ENCODE measurements at regions not wholly inside any gene's neighbourhood (a gene's known extent, or its start where the extent isn't known, plus 50 kb on each side); places are given as distances from the start of the nearest gene placed in this dataset.

DNA sequence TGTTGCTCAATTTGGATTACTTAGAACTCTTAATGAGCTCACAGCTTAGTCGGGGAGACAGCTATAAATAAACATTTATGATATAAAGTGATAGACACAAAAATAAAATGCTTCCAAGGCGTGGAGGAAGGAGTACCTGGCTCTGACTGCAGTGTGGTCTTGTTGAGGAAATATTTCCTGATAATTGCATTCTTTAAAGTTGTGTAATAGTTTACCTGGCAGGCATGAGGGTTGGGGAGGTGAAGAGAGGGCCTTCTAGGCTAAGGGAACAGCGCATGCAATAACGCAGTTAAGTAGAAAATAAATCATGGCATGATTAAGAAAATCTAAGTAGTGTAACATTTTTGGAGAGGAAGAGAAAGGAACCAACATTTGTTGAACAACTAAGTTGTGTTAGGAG lies 260.5 kb upstream of the ATP2B1 start:
- H3K9me3 Mint-ChIP-seq = no peaks in the 10 kb centered on the region
- TF ChIP-seq, protein P1, sequence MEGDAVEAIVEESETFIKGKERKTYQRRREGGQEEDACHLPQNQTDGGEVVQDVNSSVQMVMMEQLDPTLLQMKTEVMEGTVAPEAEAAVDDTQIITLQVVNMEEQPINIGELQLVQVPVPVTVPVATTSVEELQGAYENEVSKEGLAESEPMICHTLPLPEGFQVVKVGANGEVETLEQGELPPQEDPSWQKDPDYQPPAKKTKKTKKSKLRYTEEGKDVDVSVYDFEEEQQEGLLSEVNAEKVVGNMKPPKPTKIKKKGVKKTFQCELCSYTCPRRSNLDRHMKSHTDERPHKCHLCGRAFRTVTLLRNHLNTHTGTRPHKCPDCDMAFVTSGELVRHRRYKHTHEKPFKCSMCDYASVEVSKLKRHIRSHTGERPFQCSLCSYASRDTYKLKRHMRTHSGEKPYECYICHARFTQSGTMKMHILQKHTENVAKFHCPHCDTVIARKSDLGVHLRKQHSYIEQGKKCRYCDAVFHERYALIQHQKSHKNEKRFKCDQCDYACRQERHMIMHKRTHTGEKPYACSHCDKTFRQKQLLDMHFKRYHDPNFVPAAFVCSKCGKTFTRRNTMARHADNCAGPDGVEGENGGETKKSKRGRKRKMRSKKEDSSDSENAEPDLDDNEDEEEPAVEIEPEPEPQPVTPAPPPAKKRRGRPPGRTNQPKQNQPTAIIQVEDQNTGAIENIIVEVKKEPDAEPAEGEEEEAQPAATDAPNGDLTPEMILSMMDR (IDR thresholded peaks at IDR 0.05; ENCODE audit: unreplicated experiment) = no peak
- H3K4me1 Mint-ChIP-seq = peaks cover 32% of the 10 kb centered on the region
- peak overlapping the region; percentile 12 for H3K27ac Mint-ChIP-seq
- no peaks in the 10 kb centered on the region for H3K36me3 Mint-ChIP-seq
- no peak overlapping the region for H3K4me3 Mint-ChIP-seq
- no peak for DNase-seq (ENCODE audit: low spot score in 2 of 2, unreplicated experiment in 2 of 2)
- H3K27me3 Mint-ChIP-seq (ENCODE audit: low read depth) = no peaks in the 10 kb centered on the region

DNA sequence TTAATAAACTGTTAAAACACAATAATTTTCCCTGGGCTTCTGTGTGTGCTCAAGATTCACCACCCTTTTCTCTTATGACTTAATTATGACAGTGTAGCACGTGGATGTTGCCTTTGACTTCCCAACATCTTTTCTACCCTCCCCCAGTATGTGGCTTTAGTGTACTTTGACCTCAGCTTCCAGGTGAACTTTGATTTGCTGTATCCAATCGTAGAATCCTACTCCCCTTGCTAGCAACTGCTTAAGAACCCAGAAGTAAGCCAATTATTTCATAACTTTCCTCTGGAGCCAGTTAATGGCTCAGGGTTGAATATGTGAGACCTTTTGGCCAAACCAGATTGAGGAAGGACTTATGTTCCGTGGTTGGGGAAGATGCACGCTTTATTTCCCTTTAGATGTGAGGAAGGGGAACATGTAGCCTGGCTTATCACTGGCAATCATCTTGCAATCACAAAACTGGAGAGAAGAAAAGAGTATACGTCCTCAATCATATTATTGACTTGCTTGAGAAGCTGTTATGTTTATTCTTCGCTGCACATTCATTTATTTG lies 259.6 kb upstream of the ATP2B1 start:
- no peak overlapping the region for H3K4me3 Mint-ChIP-seq
- DNase-seq (ENCODE audit: low spot score in 2 of 2, unreplicated experiment in 2 of 2) = no peak

DNA sequence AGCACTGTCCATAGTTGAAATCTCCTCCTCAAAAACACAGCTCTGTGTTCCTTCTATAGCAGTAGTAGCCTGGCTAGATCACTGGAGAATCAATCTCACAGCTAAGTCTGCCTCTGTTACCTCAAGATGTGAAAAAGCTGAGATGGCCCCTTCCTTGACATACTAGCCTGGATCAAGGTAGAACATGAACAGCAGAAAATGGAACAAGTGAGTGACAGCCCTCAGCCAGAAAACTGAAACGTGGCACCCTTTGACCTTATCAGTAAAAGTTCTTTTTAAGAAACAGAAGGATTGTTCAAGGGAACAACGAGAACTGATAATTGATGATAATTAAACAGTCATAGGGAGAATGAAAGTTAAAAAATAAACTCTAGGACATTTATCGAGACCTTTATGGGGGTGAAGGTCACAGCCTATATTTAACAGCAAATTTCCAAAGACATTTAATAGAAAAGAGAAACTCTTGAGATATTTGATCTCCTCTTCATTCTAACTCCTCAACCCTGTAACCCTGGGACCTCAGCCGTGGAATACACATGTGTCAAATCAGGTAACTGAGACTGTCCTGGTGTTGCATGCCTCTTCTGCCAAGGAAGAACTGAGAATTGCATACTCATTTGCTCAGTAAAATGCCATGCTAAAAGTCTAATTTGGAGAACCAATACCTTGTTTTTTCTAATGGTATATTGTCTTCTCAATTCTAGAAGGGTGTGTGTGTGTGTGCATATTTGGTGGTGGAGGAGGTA lies 258.0 kb upstream of the ATP2B1 start:
- H3K4me1 Mint-ChIP-seq = peaks cover 32% of the 10 kb centered on the region
- DNase-seq (ENCODE audit: low spot score in 2 of 2, unreplicated experiment in 2 of 2) = no peak
- TF ChIP-seq, protein P1 (IDR thresholded peaks at IDR 0.05; ENCODE audit: unreplicated experiment) = no peak
- no peak overlapping the region for H3K4me3 Mint-ChIP-seq
- no peaks in the 10 kb centered on the region for H3K27me3 Mint-ChIP-seq (ENCODE audit: low read depth)
- H3K36me3 Mint-ChIP-seq = no peaks in the 10 kb centered on the region
- H3K9me3 Mint-ChIP-seq = peaks cover 4% of the 10 kb centered on the region
- H3K27ac Mint-ChIP-seq = no peak overlapping the region

More for the DNA sequence above, 259.6 kb upstream of the ATP2B1 start:
- Mint-ChIP-seq H3K27ac (no peak overlapping the region), H3K36me3 (no peaks in the 10 kb centered on the region), H3K4me1 (peaks cover 33% of the 10 kb centered on the region), H3K27me3 (ENCODE audit: low read depth) (no peaks in the 10 kb centered on the region), H3K9me3 (no peaks in the 10 kb centered on the region)
- TF ChIP-seq, protein P1 (IDR thresholded peaks at IDR 0.05; ENCODE audit: unreplicated experiment) = no peak

DNA sequence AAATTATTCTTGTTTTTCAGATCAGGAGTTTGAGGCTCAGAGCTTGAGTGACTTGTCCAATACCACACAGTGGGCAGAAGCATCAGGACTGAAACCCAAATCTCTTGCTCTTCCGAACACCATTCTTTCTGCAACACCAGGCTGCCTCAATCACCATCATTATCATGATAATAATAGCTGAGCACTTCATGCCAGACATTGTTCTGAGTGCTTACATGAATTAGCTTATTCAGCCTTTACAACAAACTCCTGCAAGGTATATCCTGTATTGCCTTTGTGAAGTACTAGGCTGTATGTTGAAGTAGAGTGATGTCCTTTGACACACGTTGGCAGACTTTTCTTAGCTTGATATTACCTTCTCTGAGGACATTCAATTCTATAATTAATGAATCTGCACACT lies 257.4 kb upstream of the ATP2B1 start:
- H3K4me1 Mint-ChIP-seq = peaks cover 26% of the 10 kb centered on the region

DNA sequence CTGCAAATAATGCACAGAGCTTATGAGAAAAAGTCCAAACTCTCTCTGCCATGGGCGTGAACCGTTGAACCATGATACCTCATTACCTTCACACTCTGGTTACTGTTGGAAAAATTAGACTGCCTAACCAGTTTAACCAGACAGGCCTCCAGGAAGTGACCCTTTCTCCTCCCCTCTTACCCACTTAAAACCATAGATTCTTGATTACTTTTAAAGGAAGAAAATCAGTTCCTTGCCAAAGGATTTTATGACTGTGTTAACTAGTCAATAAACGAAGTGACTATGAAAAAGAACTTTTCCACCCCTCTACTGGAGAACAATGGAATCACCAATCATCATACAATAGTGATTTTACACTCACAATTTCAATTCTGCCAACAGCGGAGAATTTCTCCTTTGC lies 254.0 kb upstream of the ATP2B1 start:
- no peak overlapping the region for H3K27ac Mint-ChIP-seq
- no peak for DNase-seq (ENCODE audit: low spot score in 2 of 2, unreplicated experiment in 2 of 2)
- H3K27me3 Mint-ChIP-seq (ENCODE audit: low read depth) = no peaks in the 10 kb centered on the region
- no peaks in the 10 kb centered on the region for H3K36me3 Mint-ChIP-seq
- H3K4me1 Mint-ChIP-seq = peaks cover 7% of the 10 kb centered on the region
- peaks cover 7% of the 10 kb centered on the region for H3K9me3 Mint-ChIP-seq
- TF ChIP-seq, protein P1 (IDR thresholded peaks at IDR 0.05; ENCODE audit: unreplicated experiment) = no peak
- H3K4me3 Mint-ChIP-seq = no peak overlapping the region

More for the DNA sequence above, 257.4 kb upstream of the ATP2B1 start:
- TF ChIP-seq, protein P1 (IDR thresholded peaks at IDR 0.05; ENCODE audit: unreplicated experiment) = no peak
- DNase-seq (ENCODE audit: low spot score in 2 of 2, unreplicated experiment in 2 of 2) = no peak
- H3K27ac Mint-ChIP-seq = no peak overlapping the region
- H3K4me3 Mint-ChIP-seq = no peak overlapping the region
- H3K36me3 Mint-ChIP-seq = no peaks in the 10 kb centered on the region
- peaks cover 4% of the 10 kb centered on the region for H3K9me3 Mint-ChIP-seq
- no peaks in the 10 kb centered on the region for H3K27me3 Mint-ChIP-seq (ENCODE audit: low read depth)

Measured in mesothelial cell of epicardium (in vitro differentiated cells).